NT2/D1 (cell line): ENCODE measurements at regions not wholly inside any gene's neighbourhood (a gene's known extent, or its start where the extent isn't known, plus 50 kb on each side); places are given as distances from the start of the nearest gene placed in this dataset.
"Not testable (repeated sequence)": the region's sequence is repeated elsewhere in the genome, so short reads cannot be mapped to it uniquely, and the experiment has no call there.

ENCODE experiments used
- SUZ12 ChIP-seq: IDR thresholded peaks from 2 replicates; pipeline ENCODE4 v1.6.1; 2011; ENCODE audit not compliant: insufficient read length, insufficient read depth; ENCODE audit errors: extremely low read depth
- YY1 ChIP-seq: IDR thresholded peaks from 2 replicates; pipeline ENCODE4 v1.6.1; 2011; ENCODE audit not compliant: insufficient read length, insufficient read depth

DNA sequence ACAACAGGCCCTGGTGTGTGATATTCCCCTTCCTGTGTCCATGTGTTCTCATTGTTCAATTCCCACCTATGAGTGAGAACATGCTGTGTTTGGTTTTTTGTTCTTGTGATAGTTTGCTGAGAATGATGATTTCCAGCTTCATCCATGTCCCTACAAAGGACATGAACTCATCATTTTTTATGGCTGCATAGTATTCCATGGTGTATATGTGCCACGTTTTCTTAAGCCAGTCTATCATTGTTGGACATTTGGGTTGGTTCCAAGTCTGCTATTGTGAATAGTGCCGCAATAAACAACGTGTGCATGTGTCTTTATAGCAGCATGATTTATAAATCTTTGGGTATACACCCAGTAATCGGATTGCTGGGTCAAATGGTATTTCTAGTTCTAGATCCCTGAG lies 72.6 kb upstream of the NHSL2 start:
- not testable (repeated sequence) for TF ChIP-seq YY1, SUZ12
